ENCODE measurements at regions not wholly inside any gene's neighbourhood (a gene's known extent, or its start where the extent isn't known, plus 50 kb on each side); places are given as distances from the start of the nearest gene placed in this dataset.

- TF ChIP-seq CTCF (conservative IDR thresholded peaks at IDR 0.05; ENCODE audit: low read length): no peak
- TF ChIP-seq EZH2phosphoT487 (IDR thresholded peaks at IDR 0.05; ENCODE audit: borderline replicate concordance): no peak
Observed at GRCh38 chr9:130756037-130756436, 62.5 kb downstream of the EXOSC2 start.

All from Loucy (cell line).